Stimulated activated memory B cell treated with anti-CD40 and anti-IgM and Interleukin-4, amounts not matched to agents 10 μg/mL and 1 μg/mL and 100 μg/mL, for 72 hours (primary cell): ENCODE measurements at regions not wholly inside any gene's neighbourhood (a gene's known extent, or its start where the extent isn't known, plus 50 kb on each side); places are given as distances from the start of the nearest gene placed in this dataset.
"Not testable (repeated sequence)": the region's sequence is repeated elsewhere in the genome, so short reads cannot be mapped to it uniquely, and the experiment has no call there.

Experiments used
- ATAC-seq: fragments of 150-1000 bp; cut with Tn5 transposase; 2 replicates; pipeline ENCODE4 v1.10.0; 2021
- H3K27ac Mint-ChIP-seq: one replicate; pipeline ENCODE4 v1.8.0; 2022; ENCODE audit warnings: mild to moderate bottlenecking, mixed read lengths
- H3K27me3 Mint-ChIP-seq: one replicate; pipeline ENCODE4 v1.8.0; 2022; ENCODE audit warnings: mixed read lengths
- H3K36me3 Mint-ChIP-seq: one replicate; pipeline ENCODE4 v1.8.0; 2022; ENCODE audit warnings: mixed read lengths
- H3K4me1 Mint-ChIP-seq: one replicate; pipeline ENCODE4 v1.8.0; 2022; ENCODE audit warnings: mixed read lengths
- H3K4me3 Mint-ChIP-seq: one replicate; pipeline ENCODE4 v1.8.0; 2022; ENCODE audit warnings: mild to moderate bottlenecking, moderate library complexity, mixed read lengths
- H3K9me3 Mint-ChIP-seq: one replicate; pipeline ENCODE4 v1.8.0; 2022; ENCODE audit warnings: mixed read lengths

DNA sequence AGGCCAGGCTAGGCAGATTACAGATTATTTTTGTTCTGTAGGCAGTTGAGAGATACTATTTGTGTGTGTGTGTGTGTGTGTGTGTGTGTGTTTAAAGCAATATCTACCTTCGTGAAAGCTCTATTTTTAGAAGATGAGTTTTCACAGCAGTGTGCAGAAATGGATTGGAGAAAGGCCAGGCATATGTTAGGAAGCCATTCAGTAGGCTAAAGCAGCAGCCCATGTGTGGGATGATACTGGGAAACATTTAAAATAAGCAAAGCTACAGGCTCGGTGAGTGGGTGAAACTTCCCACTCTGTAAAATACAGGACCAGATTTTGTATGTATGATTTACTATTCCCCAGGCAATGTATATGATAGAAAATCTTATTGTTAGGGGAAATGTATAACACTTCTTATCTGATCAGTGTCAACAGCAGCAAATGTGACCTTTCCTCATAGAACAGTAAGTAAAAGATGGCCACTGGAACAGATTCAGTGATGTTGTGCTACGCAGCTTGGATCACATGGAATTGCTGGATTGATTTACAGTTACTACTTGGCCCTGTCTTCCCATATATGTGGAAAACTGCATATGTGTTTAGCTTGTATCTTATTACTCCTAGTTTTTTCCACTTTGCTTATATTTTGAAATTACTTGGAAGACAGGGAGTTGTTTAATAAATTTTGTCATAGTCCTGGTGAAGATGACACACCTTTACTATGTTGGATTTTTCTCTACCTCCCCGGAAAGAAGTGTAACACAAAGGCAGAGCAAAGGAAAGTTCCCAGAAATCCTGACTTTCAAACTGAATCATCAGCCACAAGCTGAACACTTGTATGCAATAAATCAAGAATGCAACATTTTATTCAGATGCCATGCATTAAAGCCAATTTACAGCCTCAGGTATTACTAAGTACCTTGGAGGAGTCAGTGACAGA, 1077.7 kb upstream of the SEMA6A start:
- Mint-ChIP-seq H3K36me3 (no peaks in the 10 kb centered on the region), H3K27ac (no peak overlapping the region), H3K4me1 (no peaks in the 10 kb centered on the region), H3K4me3 (no peak overlapping the region), H3K27me3 (no peaks in the 10 kb centered on the region), H3K9me3 (no peaks in the 10 kb centered on the region)
- ATAC-seq, result no peak

GRCh38 chr5:117649821-117650220, 1075.2 kb upstream of the SEMA6A start:
- Mint-ChIP-seq H3K4me1 (no peaks in the 10 kb centered on the region), H3K4me3 (no peak overlapping the region), H3K27ac (no peak overlapping the region), H3K9me3 (no peaks in the 10 kb centered on the region), H3K27me3 (no peaks in the 10 kb centered on the region), H3K36me3 (no peaks in the 10 kb centered on the region)
- ATAC-seq, result no peak

- Mint-ChIP-seq H3K4me3 (no peak overlapping the region), H3K36me3 (no peaks in the 10 kb centered on the region)
Observed at GRCh38 chr5:117645400-117645799, 1070.8 kb upstream of the SEMA6A start.

DNA sequence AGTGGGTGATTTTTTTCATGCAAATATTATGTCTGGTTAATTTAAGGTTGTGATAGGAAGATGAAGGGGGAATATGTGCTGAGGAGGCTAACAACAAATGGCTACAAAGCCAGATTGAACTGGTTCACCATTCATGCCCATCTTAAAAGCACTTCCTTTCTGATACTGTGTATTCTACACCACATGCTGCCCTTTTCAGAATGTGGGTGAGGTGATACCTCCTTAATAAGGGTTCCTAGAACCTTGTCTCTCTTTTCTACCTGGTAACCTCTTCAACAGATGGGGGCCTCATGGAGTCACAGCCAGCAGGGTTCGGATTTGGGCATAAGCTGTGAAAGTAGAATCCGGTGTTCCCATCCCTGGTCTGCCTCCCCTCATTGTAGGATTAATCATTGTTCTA, 1064.0 kb upstream of the SEMA6A start:
- no peak for ATAC-seq
- H3K27ac Mint-ChIP-seq, result no peak overlapping the region

More at GRCh38 chr5:117645400-117645799, 1070.8 kb upstream of the SEMA6A start:
- Mint-ChIP-seq H3K9me3 (no peaks in the 10 kb centered on the region), H3K27ac (no peak overlapping the region), H3K27me3 (no peaks in the 10 kb centered on the region), H3K4me1 (no peaks in the 10 kb centered on the region)
- ATAC-seq, result no peak

DNA sequence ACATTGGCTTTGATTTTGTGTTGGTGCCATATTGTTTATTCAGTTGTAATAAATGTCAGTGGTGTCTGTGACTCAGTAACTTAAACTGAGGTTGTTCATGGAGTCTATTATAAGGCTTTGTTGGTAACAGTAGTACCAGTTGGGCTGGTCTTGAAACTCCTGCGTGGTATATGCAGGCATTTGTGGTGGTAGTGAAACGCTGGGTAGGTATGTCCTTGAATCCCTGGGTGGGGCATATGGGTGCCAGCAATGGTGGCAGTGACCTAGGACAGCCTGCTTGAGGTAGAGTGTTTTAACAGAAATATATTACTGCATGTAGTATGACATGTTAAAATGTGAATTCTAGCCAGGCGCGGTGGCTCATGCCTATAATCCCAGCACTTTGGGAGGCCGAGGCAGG, 1058.5 kb upstream of the SEMA6A start:
- Mint-ChIP-seq H3K27me3 (no peaks in the 10 kb centered on the region), H3K4me3 (no peak overlapping the region), H3K27ac (no peak overlapping the region), H3K9me3 (peaks cover 8% of the 10 kb centered on the region), H3K36me3 (no peaks in the 10 kb centered on the region), H3K4me1 (no peaks in the 10 kb centered on the region)
- ATAC-seq, result no peak

More for the DNA sequence above, 1064.0 kb upstream of the SEMA6A start:
- no peaks in the 10 kb centered on the region for H3K36me3 Mint-ChIP-seq
- H3K9me3 Mint-ChIP-seq, result no peaks in the 10 kb centered on the region
- H3K4me3 Mint-ChIP-seq, result no peak overlapping the region
- no peaks in the 10 kb centered on the region for H3K27me3 Mint-ChIP-seq
- H3K4me1 Mint-ChIP-seq, result no peaks in the 10 kb centered on the region

DNA sequence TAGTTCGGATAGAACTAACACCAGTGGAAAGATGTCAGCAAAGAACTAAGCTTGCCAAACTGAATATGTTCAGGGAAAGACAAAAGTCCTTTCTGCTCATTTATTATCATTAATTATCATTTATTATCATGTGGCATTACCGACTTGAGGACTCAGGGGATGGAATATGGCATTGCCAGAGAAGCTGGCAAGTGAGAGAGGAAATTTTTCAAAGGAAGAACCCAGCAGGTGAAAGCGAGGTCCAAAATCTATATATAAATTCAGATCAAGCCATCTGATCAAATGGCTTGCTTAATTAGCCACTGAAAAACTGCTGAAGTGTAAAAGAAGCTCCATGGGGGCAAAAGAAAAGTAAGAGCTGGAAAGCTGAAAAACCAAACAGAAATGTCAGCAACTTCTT, 1049.6 kb upstream of the SEMA6A start:
- no peak for ATAC-seq
- no peak overlapping the region for H3K4me3 Mint-ChIP-seq

DNA sequence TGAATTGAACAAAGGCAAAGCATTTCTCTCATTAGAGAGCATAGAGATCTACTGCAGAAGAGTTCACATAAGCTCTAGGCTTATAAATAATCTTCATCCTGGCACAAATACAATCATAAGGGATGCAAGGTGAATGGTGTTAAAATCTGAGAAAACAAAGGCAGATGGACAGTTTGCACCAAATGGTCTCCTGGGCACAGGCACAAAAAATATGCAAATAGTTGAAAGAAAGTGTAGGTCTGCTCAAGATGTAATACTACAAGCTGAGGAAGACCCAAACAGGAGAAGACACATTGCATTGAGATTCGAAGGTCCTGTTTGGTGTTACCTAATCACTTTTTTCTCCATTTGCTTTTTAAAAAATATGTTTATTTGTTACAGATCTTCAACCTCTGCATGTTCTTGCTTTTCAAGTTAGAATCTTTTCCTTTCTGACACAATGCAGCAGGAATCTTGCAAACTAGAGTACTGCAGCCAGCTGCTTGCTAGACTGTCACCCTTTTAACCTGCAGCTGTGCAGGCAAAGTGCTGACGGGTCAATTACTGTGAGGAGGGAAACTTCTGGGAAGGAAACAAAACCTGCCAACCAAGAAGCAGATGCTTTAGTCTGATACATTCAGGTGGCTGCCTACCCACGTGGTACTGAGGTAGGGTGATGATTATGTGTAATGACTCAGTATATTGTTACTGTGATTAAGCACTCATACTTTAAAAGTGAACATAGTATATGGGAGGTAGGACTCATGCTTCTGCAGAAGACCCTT, 1048.6 kb upstream of the SEMA6A start:
- Mint-ChIP-seq H3K4me3 (no peak overlapping the region), H3K36me3 (no peaks in the 10 kb centered on the region), H3K27ac (no peak overlapping the region), H3K9me3 (peaks cover 9% of the 10 kb centered on the region), H3K27me3 (no peaks in the 10 kb centered on the region), H3K4me1 (no peaks in the 10 kb centered on the region)
- no peak for ATAC-seq

More for the DNA sequence above, 1049.6 kb upstream of the SEMA6A start:
- H3K27me3 Mint-ChIP-seq, result no peaks in the 10 kb centered on the region
- H3K4me1 Mint-ChIP-seq, result no peaks in the 10 kb centered on the region
- peaks cover 4% of the 10 kb centered on the region for H3K9me3 Mint-ChIP-seq
- H3K27ac Mint-ChIP-seq, result no peak overlapping the region
- no peaks in the 10 kb centered on the region for H3K36me3 Mint-ChIP-seq

DNA sequence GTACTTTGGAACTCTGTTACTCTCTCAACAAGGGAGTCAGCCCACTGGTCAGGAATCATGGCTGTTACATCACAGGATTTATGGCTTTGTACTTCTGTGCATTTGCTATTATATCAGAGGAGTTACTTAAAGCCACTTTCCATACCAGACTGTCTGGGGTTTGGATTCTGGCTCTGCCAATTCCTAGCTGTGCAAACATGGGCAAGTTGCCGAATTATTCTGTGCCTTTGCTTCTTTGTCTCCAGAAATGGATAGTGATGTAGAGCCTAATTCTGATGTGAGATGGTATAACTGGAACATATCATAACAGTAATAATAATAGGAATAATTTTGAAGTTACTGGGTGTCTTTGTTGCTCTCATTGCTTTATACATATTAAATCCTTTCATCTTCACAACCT, 1047.3 kb upstream of the SEMA6A start:
- H3K4me1 Mint-ChIP-seq, result no peaks in the 10 kb centered on the region

GRCh38 chr5:117615226-117615625, 1040.6 kb upstream of the SEMA6A start:
- Mint-ChIP-seq H3K4me3 (no peak overlapping the region), H3K27me3 (no peaks in the 10 kb centered on the region), H3K36me3 (no peaks in the 10 kb centered on the region), H3K27ac (no peak overlapping the region), H3K4me1 (no peaks in the 10 kb centered on the region), H3K9me3 (peaks cover 14% of the 10 kb centered on the region)
- ATAC-seq, result no peak

More for the DNA sequence above, 1047.3 kb upstream of the SEMA6A start:
- no peak overlapping the region for H3K27ac Mint-ChIP-seq
- no peaks in the 10 kb centered on the region for H3K36me3 Mint-ChIP-seq
- no peak overlapping the region for H3K4me3 Mint-ChIP-seq
- peaks cover 13% of the 10 kb centered on the region for H3K9me3 Mint-ChIP-seq
- H3K27me3 Mint-ChIP-seq, result no peaks in the 10 kb centered on the region
- ATAC-seq, result no peak

DNA sequence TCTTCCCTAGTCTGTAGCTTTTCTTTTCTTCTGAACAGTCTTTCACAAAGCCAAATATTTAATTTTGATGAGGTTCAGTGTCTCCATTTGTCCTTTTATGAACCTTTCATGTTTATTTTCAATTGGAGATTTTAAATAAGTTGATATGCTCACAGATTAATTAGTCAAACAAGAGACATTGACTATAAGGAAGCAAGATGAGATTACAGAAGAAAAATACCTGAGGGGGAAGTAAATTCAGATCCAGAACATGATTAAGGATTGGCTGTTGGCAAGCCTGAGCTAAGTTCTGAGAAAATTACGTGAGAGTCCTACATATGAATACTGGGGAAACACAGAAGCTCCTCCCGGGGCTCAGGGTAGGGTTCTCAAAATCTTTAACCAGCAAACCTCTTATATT, 1039.8 kb upstream of the SEMA6A start:
- Mint-ChIP-seq H3K9me3 (peaks cover 22% of the 10 kb centered on the region), H3K36me3 (no peaks in the 10 kb centered on the region), H3K4me3 (no peak overlapping the region), H3K27me3 (no peaks in the 10 kb centered on the region), H3K4me1 (no peaks in the 10 kb centered on the region), H3K27ac (no peak overlapping the region)
- no peak for ATAC-seq

DNA sequence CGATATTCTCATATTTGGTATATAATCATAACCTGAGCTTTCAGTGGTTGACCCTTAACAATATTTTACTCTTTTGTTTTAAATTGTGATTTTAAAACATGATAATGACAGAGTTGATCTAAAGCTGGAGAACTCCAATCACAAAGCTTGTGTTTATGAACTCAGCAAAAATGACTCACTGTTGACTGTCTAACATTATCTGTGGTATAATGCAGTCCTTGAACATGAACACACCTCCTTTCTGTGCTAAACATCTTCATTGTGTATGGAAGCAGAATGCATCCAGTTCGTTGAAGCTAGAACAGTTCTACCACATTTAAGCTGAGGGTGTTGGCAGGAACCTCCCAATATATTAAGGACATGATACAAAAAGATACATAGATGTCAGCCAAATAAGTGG, 1030.2 kb upstream of the SEMA6A start:
- no peaks in the 10 kb centered on the region for H3K4me1 Mint-ChIP-seq
- no peak for ATAC-seq
- H3K9me3 Mint-ChIP-seq, result peaks cover 4% of the 10 kb centered on the region
- no peak overlapping the region for H3K4me3 Mint-ChIP-seq
- no peaks in the 10 kb centered on the region for H3K36me3 Mint-ChIP-seq
- no peaks in the 10 kb centered on the region for H3K27me3 Mint-ChIP-seq
- no peak overlapping the region for H3K27ac Mint-ChIP-seq

DNA sequence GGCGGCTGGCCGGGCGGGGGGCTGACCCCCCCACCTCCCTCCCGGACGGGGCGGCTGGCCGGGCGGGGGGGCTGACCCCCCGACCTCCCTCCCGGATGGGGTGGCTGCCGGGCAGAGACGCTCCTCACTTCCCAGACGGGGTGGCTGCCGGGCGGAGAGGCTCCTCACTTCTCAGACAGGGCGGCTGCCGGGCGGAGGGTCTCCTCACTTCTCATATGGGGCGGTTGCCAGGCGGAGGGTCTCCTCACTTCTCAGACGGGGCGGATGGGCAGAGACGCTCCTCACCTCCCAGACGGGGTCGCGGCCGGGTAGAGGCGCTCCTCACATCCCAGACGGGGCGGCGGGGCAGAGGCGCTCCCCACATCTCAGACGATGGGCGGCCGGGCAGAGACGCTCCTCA, 1025.2 kb upstream of the SEMA6A start:
- not testable (repeated sequence) for H3K27ac Mint-ChIP-seq, H3K27me3 Mint-ChIP-seq, H3K4me1 Mint-ChIP-seq, ATAC-seq, H3K36me3 Mint-ChIP-seq, H3K9me3 Mint-ChIP-seq, H3K4me3 Mint-ChIP-seq

GRCh38 chr5:117594166-117594565, 1019.5 kb upstream of the SEMA6A start:
- no peak overlapping the region for H3K4me3 Mint-ChIP-seq
- no peaks in the 10 kb centered on the region for H3K36me3 Mint-ChIP-seq
- H3K27ac Mint-ChIP-seq, result no peak overlapping the region
- peaks cover 3% of the 10 kb centered on the region for H3K9me3 Mint-ChIP-seq
- ATAC-seq, result no peak
- no peaks in the 10 kb centered on the region for H3K27me3 Mint-ChIP-seq
- no peaks in the 10 kb centered on the region for H3K4me1 Mint-ChIP-seq

GRCh38 chr5:117590944-117591343, 1016.3 kb upstream of the SEMA6A start:
- Mint-ChIP-seq H3K36me3 (no peaks in the 10 kb centered on the region), H3K4me3 (no peak overlapping the region), H3K9me3 (no peaks in the 10 kb centered on the region), H3K27me3 (no peaks in the 10 kb centered on the region), H3K4me1 (no peaks in the 10 kb centered on the region), H3K27ac (no peak overlapping the region)
- ATAC-seq, result no peak

DNA sequence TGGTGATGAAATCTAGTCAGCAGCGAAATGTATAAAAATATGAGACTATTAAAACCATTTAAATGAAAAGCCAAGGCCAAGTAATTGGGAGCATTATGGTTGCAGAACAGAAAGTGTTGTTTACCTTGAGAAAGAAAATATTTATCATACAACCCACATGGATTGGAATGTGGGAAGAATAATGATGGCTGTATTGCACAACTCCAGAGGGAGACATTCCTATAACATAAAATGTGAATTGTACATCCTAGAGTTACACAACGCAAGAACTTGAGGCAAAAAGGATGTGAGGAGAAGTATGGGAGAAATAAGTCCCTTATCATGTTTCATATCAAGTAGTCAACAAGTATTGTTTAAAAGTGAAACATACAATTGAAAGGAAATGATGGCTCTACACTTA, 1014.0 kb upstream of the SEMA6A start:
- no peaks in the 10 kb centered on the region for H3K36me3 Mint-ChIP-seq
- H3K9me3 Mint-ChIP-seq, result no peaks in the 10 kb centered on the region
- no peak overlapping the region for H3K4me3 Mint-ChIP-seq
- no peak for ATAC-seq
- no peaks in the 10 kb centered on the region for H3K27me3 Mint-ChIP-seq
- H3K4me1 Mint-ChIP-seq, result no peaks in the 10 kb centered on the region
- H3K27ac Mint-ChIP-seq, result no peak overlapping the region

DNA sequence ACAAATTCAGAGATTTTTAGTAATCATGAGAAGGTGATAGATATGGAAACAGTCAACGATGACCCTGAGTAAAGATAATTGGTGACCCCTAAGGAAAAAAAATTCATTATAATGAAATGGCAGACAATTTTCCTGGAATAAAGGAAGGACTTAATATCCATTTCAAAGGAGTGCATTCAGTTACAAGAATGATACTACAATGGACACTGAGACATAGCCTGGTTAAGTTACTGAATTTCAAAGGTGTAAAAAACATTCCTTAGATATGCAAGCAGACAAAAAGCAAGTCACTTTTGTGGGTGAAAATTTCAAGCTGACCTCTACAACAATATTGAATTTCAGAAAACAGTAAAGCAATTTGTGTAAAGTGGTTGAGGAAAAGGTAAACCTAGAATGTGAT, 1012.5 kb upstream of the SEMA6A start:
- no peaks in the 10 kb centered on the region for H3K9me3 Mint-ChIP-seq
- no peak for ATAC-seq
- no peaks in the 10 kb centered on the region for H3K36me3 Mint-ChIP-seq
- H3K27ac Mint-ChIP-seq, result no peak overlapping the region
- H3K4me3 Mint-ChIP-seq, result no peak overlapping the region
- H3K4me1 Mint-ChIP-seq, result no peaks in the 10 kb centered on the region
- H3K27me3 Mint-ChIP-seq, result no peaks in the 10 kb centered on the region
